Amygdala (tissue), 56 donors: ENCODE measurements at regions not wholly inside any gene's neighbourhood (a gene's known extent, or its start where the extent isn't known, plus 50 kb on each side); places are given as distances from the start of the nearest gene placed in this dataset.

Experiments
- DNase-seq, 56 donors: peaks; one replicate each; lab custom pipeline; 2025; lab: John Stamatoyannopoulos, UW

DNA sequence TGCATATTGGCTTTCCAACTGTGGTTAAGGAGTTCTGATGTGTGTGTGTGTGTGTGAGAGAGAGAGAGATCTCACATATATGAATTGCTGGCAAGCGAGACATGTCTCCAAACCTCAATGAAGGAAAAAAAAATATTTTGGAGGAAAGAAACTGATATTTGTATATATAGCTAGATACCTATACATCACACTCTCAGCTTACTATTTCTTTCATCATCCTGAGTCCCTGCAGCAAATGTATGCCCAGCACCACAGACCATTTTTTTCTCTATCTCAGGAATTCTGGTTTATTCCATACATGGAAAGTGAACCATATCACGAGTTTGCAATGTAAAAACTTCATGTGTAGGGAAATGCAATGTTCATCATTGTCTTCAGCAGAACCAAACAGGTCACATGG, 68.9 kb downstream of the MTERF1 start:
- DNase-seq: no peak

DNA sequence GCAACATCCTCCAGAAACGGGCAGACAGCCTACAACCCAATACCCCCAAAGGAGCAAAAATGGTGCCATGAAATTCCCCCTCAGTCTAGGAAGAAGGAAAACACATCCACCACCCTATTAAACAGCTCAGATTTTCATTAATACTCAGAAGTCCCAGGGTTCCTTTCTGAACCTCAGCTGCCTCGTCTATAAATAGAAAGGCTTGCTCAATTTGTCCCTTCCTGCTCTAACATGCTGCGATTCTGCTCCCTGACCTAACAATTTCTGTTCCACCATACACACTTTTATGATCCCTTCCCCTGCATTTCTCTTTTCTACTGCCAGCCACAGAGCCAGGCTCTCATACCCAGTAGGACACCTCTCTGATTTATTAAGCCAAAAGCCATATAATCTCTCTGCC, 68.1 kb downstream of the MTERF1 start:
- no peak for DNase-seq

DNA sequence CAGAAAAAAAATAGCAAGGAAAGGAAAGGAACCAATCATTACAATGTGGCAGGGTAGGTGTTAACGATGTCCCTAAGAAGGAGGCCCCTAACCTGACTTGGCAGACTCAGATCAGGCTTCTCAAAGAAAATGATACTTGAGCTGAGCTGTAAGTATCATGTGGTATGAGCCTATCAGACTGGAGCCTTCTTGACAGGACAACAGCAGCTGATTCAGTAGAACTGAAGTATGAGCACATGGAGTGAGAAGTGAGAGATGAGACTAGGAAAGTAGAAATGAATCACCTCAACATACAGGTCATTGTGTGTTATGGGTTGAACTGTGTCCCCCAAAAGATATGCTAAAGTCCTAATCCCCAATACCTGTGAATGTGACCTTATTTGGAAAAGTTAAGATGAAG, 66.3 kb downstream of the MTERF1 start:
- no peak for DNase-seq
